D721Med (cell line): ENCODE measurements at regions not wholly inside any gene's neighbourhood (a gene's known extent, or its start where the extent isn't known, plus 50 kb on each side); places are given as distances from the start of the nearest gene placed in this dataset.

Experiments
- DNase-seq: peaks from one replicate; pipeline ENCODE4 v3.0.0; 2011; ENCODE audit warnings: low spot score; ENCODE audit not compliant: insufficient read length
- FAIRE-seq: peaks from 2 replicates; lab custom pipeline; 2011; peaks lifted over from hg19 to GRCh38; lab: Jason Lieb, UNC
- TF ChIP-seq, protein P1 (sequence below): IDR thresholded peaks from 2 replicates; pipeline ENCODE4 v1.5.1; 2012; ENCODE audit warnings: mild to moderate bottlenecking, control low read depth; ENCODE audit not compliant: insufficient read depth; ENCODE audit errors: missing control alignments

DNA sequence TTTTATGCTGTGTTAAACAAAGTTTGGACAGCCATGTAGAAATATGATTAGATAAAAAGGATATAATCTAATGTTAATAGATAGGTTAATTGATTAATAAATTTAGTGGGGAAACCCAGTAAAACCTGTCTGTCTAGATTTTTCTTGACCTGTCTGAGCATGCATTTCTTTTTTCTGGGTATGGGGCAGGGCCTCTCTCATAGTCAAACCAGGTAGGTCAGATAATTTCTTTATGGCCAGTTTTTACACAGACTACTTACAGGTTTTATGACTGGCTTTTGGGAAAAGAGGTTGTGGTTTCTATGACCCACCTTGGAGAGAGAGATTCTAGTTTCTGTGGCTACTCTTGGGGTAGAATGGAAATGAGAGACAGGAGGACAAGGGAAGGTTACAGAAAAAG, 135.6 kb upstream of the EPHA5 start:
- TF ChIP-seq, protein P1, sequence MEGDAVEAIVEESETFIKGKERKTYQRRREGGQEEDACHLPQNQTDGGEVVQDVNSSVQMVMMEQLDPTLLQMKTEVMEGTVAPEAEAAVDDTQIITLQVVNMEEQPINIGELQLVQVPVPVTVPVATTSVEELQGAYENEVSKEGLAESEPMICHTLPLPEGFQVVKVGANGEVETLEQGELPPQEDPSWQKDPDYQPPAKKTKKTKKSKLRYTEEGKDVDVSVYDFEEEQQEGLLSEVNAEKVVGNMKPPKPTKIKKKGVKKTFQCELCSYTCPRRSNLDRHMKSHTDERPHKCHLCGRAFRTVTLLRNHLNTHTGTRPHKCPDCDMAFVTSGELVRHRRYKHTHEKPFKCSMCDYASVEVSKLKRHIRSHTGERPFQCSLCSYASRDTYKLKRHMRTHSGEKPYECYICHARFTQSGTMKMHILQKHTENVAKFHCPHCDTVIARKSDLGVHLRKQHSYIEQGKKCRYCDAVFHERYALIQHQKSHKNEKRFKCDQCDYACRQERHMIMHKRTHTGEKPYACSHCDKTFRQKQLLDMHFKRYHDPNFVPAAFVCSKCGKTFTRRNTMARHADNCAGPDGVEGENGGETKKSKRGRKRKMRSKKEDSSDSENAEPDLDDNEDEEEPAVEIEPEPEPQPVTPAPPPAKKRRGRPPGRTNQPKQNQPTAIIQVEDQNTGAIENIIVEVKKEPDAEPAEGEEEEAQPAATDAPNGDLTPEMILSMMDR, result no peak
- FAIRE-seq, result no peak
- no peak for DNase-seq

DNA sequence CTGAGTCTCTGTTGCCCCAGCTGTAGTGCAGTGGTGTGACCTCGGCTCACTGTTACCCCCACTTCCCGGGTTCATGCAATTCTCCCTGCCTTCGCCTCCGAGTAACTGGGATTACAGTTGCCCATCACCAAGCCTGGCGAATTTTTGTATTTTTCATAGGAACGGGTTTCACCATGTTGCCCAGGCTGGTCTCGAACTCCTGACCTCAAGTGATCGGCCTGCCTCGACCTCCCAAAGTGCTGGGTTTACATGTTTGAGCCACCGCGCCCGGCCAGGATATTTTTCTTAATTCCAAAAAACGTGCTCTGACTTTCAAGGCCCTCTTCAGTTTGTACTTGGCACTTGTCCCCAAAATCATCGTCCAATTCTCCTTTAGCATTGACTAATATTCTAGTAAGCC, 129.2 kb upstream of the EPHA5 start:
- DNase-seq (no peak), FAIRE-seq (no peak)
- TF ChIP-seq, protein P1, result no peak

DNA sequence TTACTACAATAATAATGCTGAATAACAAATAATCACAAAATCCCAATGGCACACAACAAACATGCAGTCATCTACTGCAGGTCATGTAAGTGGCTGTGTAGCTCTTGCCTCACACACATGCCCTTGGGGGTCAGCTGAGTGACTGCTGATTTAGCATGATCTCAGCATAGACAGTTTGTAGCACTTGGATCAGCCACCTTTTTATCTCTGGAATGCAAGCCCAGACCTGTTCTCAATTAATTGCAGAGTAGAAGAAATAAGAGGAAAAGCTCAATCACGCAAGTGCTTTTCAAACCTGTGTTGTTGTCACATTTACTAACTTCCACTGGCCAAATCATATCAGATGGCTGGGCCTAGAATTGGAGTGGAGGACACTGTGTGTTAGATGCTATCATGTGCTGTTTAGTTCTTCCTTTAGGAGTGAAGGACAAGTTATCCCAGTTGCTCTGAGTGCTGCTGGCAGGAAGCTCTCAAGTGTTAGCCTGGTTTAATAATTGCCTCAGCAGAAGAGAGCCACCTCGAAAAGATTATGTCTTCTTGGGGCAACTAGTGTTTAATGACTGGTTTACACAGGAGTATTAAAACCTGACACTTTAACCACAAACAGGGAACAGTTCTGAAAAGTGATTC, 128.3 kb upstream of the EPHA5 start:
- TF ChIP-seq, protein P1, result no peak
- DNase-seq (no peak), FAIRE-seq (no peak)

DNA sequence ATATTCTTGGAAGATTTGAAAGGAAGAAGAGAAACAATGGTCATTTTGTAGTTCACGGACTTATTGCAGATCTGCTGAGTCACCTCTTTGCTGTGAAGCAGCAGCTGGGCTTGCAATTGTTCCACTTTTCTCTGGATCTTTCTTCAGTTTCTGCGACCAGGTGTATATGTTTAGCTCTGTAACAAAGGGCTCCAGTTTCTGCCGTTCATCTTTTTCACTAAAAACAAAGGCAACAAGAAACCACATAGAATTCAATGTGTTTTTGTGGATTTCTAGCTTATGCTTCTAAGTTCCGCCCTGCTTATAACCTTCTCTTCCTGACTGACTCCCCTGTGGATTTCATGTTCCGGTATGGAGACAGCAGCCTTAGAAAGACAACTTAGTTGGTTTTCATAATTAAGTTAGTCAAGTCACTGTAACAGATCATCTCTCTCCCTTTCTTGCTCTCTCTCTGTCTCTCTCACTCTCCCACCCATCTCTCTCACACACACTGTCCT, 121.6 kb upstream of the EPHA5 start:
- TF ChIP-seq, protein P1, result no peak
- DNase-seq (no peak), FAIRE-seq (no peak)

DNA sequence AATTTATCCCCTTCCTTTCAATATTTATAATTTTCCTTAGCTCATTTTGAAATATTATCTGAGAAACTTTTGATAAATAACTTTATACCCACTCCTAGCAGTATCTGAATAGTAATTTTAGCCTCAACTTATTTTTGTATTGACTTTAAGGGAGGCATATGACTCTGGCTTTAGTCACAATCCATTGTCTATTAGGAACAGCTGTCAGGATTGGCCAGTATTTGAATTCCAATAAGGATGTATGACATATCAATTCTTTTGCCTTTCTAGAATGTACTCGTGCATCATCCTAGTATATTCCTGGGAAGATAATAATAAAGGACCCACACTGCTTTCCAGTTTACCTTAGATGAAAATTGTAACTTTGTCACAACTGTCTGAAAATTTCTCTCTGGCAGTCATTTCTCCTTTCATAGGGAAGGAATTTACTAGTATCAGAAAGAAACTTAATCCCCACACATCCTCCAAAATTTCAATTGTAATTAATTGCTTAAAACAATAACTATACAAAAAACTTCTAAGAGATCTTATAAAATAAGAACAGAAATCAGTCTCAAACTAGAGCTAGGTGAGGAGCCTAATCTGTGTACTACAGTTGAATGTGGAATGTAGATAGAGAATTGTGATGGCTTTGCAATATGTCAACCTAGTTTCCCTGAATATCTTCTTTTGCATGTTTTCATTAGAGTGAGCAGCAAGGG, 121.0 kb upstream of the EPHA5 start:
- TF ChIP-seq, protein P1, result no peak
- no peak for DNase-seq
- no peak for FAIRE-seq

DNA sequence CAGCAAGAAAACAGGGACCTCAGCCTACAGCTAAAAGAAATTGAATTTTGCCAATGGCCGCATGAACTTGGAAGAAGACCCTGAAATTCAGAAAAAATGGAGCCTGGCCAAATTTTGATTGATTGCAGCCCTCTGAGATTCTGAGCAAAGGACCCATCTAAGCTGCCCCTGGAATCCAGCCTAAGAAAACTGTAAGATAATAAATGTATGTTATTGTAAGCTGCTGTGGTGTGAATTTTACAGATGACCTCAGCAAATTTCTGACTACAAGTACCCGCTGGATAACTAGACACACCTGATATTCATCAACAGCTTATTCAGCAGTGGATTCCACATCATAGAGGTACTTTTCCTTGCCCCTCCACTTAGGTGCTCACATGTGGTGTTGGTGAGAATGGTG, 119.5 kb upstream of the EPHA5 start:
- TF ChIP-seq, protein P1, result no peak
- FAIRE-seq (no peak), DNase-seq (no peak)

DNA sequence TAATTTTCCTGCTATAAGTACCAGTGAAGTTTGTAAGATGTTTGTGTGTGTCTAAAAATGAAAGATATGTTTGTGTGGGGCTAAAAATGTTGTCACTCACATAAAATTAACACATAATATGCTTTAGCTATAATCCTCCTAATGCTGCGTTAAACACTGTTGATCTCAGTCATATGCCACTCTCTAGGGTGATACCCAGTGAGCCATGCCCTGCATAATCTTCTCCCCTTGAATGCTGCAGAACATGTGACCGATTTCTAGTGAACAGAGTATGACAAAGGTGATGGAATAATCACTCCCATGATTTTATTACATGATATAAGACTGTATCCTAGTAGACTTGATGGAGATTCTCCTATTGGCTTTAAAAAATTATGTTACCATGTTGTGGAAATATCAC, 119.1 kb upstream of the EPHA5 start:
- TF ChIP-seq, protein P1, result no peak

More for the DNA sequence above, 119.1 kb upstream of the EPHA5 start:
- DNase-seq (no peak), FAIRE-seq (peak; percentile 96)
